Osteoblast (primary cell): ENCODE measurements at regions not wholly inside any gene's neighbourhood (a gene's known extent, or its start where the extent isn't known, plus 50 kb on each side); places are given as distances from the start of the nearest gene placed in this dataset.
"Not testable (repeated sequence)": the region's sequence is repeated elsewhere in the genome, so short reads cannot be mapped to it uniquely, and the experiment has no call there.

Experiments
- DNase-seq: peaks from one replicate; pipeline ENCODE4 v3.0.0; 2011; ENCODE audit warnings: low spot score, mixed read lengths; ENCODE audit not compliant: insufficient read length; ENCODE audit errors: missing footprints
- H2AFZ ChIP-seq: 2 replicates; pipeline ENCODE4 v1.6.0; 2011; ENCODE audit warnings: mild to moderate bottlenecking, low read length
- H3K27ac ChIP-seq: 2 replicates; pipeline ENCODE4 v1.5.1; 2011; ENCODE audit warnings: mild to moderate bottlenecking, low read depth, low read length, moderate library complexity
- H3K27me3 ChIP-seq: 2 replicates; pipeline ENCODE4 v1.6.0; 2012; ENCODE audit warnings: mild to moderate bottlenecking, control low read depth, inconsistent platforms, low read length, moderate library complexity; ENCODE audit not compliant: insufficient read depth
- H3K36me3 ChIP-seq: 2 replicates; pipeline ENCODE4 v1.5.1; 2011; ENCODE audit warnings: mild to moderate bottlenecking, low read length, control low read depth, moderate library complexity; ENCODE audit not compliant: insufficient read depth
- H3K4me1 ChIP-seq: 2 replicates; pipeline ENCODE4 v1.5.1; 2011; ENCODE audit warnings: mild to moderate bottlenecking, low read length, control low read depth, moderate library complexity; ENCODE audit not compliant: insufficient read depth
- H3K4me2 ChIP-seq: 2 replicates; pipeline ENCODE4 v1.6.0; 2011; ENCODE audit warnings: mild to moderate bottlenecking, low read length; ENCODE audit not compliant: insufficient read depth
- H3K4me3 ChIP-seq: fragments of 200-600 bp; sonication (generic); 3 replicates; pipeline ENCODE4 v1.5.1; 2012; ENCODE audit warnings: mild to moderate bottlenecking, low read length, inconsistent platforms; ENCODE audit not compliant: insufficient read depth
- H3K79me2 ChIP-seq: 2 replicates; pipeline ENCODE4 v1.6.0; 2012; ENCODE audit warnings: mild to moderate bottlenecking, low read length, control low read depth, inconsistent platforms; ENCODE audit not compliant: insufficient read depth
- H3K9me3 ChIP-seq: 2 replicates; pipeline ENCODE4 v1.5.1; 2011; ENCODE audit warnings: low read depth, low read length, control low read depth
- H4K20me1 ChIP-seq: 2 replicates; pipeline ENCODE4 v1.6.0; 2012; ENCODE audit warnings: mild to moderate bottlenecking, low read length, control low read depth; ENCODE audit not compliant: insufficient read depth
- TF ChIP-seq, protein P1 (sequence below): IDR thresholded peaks from 2 replicates; pipeline ENCODE4 v1.5.1; 2011; ENCODE audit warnings: mild to moderate bottlenecking, low read depth, low read length, moderate library complexity; ENCODE audit errors: extremely low read depth

DNA sequence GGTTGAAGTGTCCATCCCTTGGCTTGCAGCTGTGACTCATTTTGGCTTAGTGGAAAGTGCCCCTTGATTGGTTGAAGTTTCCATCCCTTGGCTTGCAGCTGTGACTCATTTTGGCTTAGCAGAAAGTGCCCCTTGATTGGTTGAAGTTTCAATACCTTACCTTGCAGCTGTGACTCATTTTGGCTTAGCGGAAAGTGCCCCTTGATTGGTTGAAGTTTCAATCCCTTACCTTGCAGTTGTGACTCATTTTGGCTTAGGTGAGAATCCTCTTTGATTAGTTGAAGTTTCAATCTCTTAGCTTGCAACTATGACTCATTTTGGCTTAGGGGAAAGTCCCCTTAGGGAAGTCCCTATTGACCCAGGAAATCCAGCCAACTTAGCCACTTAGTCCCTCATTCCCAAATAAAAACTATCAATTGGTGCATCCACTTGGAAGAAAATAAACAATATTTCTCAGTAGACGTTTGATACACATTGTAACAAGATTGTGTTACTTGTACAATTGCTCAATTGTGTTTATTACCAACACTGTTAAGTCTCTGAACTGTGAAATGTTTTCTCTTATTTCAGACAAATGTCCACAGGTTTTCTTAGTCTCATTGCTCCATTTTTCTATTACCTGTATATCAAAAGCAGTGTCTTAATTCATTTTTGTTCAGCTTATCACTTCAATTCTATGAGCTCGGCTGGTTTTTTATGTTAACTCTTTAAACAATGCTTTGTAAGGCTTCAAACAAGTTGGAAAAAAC, 2308.8 kb upstream of the ACO1 start:
- Histone ChIP-seq H3K36me3 (no peaks in the 10 kb centered on the region), H3K4me3 (no peak overlapping the region), H4K20me1 (no peaks in the 10 kb centered on the region), H3K9me3 (peaks cover 6% of the 10 kb centered on the region), H2AFZ (no peak overlapping the region), H3K4me2 (no peak overlapping the region), H3K27ac (no peak overlapping the region), H3K79me2 (no peaks in the 10 kb centered on the region), H3K27me3 (no peaks in the 10 kb centered on the region), H3K4me1 (no peaks in the 10 kb centered on the region)
- TF ChIP-seq, protein P1, sequence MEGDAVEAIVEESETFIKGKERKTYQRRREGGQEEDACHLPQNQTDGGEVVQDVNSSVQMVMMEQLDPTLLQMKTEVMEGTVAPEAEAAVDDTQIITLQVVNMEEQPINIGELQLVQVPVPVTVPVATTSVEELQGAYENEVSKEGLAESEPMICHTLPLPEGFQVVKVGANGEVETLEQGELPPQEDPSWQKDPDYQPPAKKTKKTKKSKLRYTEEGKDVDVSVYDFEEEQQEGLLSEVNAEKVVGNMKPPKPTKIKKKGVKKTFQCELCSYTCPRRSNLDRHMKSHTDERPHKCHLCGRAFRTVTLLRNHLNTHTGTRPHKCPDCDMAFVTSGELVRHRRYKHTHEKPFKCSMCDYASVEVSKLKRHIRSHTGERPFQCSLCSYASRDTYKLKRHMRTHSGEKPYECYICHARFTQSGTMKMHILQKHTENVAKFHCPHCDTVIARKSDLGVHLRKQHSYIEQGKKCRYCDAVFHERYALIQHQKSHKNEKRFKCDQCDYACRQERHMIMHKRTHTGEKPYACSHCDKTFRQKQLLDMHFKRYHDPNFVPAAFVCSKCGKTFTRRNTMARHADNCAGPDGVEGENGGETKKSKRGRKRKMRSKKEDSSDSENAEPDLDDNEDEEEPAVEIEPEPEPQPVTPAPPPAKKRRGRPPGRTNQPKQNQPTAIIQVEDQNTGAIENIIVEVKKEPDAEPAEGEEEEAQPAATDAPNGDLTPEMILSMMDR, result no peak
- DNase-seq, result no peak

DNA sequence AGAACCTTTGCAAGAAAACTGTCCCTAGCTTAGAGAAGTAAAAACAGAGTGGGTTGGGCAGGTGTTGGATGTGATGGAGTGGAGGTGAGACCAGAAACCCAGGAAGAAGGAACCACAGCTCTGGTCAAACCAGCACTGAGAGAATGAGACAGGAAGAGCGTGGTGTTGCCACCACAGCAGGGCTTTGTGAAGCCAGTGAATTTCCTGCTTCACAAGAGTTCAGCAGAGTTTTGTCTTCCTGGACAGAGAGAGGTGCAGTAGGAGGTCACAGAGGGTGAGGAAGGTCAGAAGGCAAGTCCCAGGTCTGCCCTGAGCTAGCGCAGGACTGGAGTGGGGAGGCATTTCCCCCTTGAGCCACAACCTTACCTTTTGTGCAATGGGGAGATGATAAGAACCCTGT, 2306.2 kb upstream of the ACO1 start:
- no peak for DNase-seq
- no peaks in the 10 kb centered on the region for H4K20me1 ChIP-seq
- TF ChIP-seq, protein P1, result no peak
- no peaks in the 10 kb centered on the region for H3K27me3 ChIP-seq
- H2AFZ ChIP-seq, result no peak overlapping the region
- no peak overlapping the region for H3K4me3 ChIP-seq
- no peak overlapping the region for H3K4me2 ChIP-seq
- H3K4me1 ChIP-seq, result no peaks in the 10 kb centered on the region
- no peaks in the 10 kb centered on the region for H3K36me3 ChIP-seq
- H3K27ac ChIP-seq, result no peak overlapping the region
- H3K9me3 ChIP-seq, result peaks cover 6% of the 10 kb centered on the region
- H3K79me2 ChIP-seq, result no peaks in the 10 kb centered on the region

DNA sequence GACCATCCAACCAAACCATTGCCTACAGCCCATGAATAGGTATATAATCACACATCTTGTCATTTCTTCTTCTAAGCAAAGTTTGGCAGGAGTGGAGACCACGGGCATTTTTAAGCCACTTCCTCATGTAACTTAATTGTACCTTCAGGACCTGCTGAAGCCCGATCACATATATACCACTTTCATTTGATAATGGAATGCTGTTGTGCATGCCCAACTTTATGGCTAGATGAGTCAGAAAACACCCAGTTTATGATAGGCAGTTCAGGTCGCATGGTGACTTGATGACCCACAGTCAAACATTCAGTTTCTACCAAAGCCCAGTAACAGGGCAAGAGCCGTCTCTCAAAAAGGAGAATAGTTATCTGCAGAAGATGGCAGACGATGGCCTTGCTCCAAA, 2295.0 kb upstream of the ACO1 start:
- Histone ChIP-seq H3K4me3 (no peak overlapping the region), H3K4me1 (no peaks in the 10 kb centered on the region), H3K36me3 (no peaks in the 10 kb centered on the region), H3K9me3 (no peaks in the 10 kb centered on the region), H3K27ac (no peak overlapping the region), H4K20me1 (no peaks in the 10 kb centered on the region), H3K4me2 (no peak overlapping the region), H3K27me3 (no peaks in the 10 kb centered on the region), H3K79me2 (no peaks in the 10 kb centered on the region), H2AFZ (no peak overlapping the region)
- TF ChIP-seq, protein P1, result no peak
- no peak for DNase-seq

DNA sequence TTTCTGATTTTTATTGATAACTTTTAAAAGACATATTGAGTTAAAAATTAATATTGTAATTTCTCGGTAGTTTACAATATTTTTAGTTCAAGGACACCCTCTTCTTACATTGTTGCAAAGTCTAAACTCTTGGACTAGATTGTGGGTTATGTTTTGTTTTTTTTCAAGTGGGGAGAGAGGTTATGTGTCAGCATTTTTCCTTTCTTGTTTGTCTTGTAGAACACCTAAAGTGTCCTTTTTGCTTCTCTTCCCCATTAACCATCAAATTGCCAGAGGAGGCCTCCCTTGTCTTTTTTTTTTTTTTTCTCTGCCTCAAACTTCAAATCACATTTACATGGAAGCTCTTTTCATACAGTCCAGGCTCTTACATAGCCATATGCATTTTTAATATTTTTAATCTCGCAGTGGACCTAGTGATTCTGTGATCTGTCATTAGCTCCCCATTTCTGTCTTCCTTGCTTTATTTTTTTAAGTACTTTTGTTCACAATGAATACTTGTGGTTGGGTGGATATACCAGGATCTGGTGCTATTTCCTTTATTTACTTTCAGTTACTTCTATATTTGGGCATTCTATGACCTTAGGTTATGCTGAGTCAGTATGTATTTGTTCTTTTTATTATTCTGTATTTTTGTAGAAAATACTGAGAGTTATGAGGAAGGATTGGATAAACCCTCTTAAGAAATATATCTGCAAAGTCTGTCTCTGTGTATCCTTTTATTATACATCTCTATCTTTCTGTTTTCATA, 2280.6 kb upstream of the ACO1 start:
- Histone ChIP-seq H3K4me1 (no peaks in the 10 kb centered on the region), H3K79me2 (no peaks in the 10 kb centered on the region), H2AFZ (no peak overlapping the region), H3K27ac (no peak overlapping the region), H4K20me1 (no peaks in the 10 kb centered on the region), H3K36me3 (no peaks in the 10 kb centered on the region), H3K9me3 (no peaks in the 10 kb centered on the region), H3K4me3 (no peak overlapping the region), H3K4me2 (no peak overlapping the region), H3K27me3 (no peaks in the 10 kb centered on the region)
- TF ChIP-seq, protein P1, result no peak
- no peak for DNase-seq

DNA sequence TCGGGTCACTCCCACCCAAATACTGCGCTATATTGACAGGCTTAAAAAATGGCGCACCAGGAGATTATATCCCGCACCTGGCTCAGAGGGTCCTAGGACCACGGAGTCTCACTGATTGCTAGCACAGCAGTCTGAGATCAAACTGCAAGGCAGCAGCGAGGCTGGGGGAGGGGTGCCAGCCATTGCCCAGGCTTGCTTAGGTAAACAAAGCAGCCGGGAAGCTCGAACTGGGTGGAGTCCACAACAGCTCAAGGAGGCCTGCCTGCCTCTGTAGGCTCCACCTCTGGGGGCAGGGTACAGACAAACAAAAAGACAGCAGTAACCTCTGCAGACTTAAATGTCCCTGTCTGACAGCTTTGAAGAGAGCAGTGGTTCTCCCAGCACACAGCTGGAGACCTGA, 2277.3 kb upstream of the ACO1 start:
- not testable (repeated sequence) for H3K27ac ChIP-seq, H3K36me3 ChIP-seq, H3K4me2 ChIP-seq, H4K20me1 ChIP-seq, H2AFZ ChIP-seq, H3K4me1 ChIP-seq, H3K9me3 ChIP-seq, H3K4me3 ChIP-seq, H3K27me3 ChIP-seq, DNase-seq, H3K79me2 ChIP-seq
